EH (cell line): ENCODE measurements at regions not wholly inside any gene's neighbourhood (a gene's known extent, or its start where the extent isn't known, plus 50 kb on each side); places are given as distances from the start of the nearest gene placed in this dataset.

Experiments
- DNase-seq: peaks from one replicate; pipeline ENCODE4 v3.0.0-alpha.2; 2015; ENCODE audit warnings: low read depth

GRCh38 chr2:146025519-146025918 lies 1505.6 kb upstream of the ZEB2 start:
- DNase-seq, result no peak

- DNase-seq, result no peak
Measured at GRCh38 chr2:146024212-146024743, 1504.4 kb upstream of the ZEB2 start.

- DNase-seq, result peak; percentile 82
Measured at GRCh38 chr2:146004462-146004861, 1484.5 kb upstream of the ZEB2 start.

GRCh38 chr2:146003337-146003736 lies 1483.4 kb upstream of the ZEB2 start:
- no peak for DNase-seq

- no peak for DNase-seq
Measured at GRCh38 chr2:145994910-145995309, 1475.0 kb upstream of the ZEB2 start.

GRCh38 chr2:145992572-145992971 lies 1472.7 kb upstream of the ZEB2 start:
- DNase-seq, result no peak

- DNase-seq, result no peak
Measured at GRCh38 chr2:145987793-145988192, 1467.9 kb upstream of the ZEB2 start.

GRCh38 chr2:145985517-145985916 lies 1465.6 kb upstream of the ZEB2 start:
- no peak for DNase-seq

- DNase-seq, result peak; percentile 28
Measured at GRCh38 chr2:145984580-145984979, 1464.7 kb upstream of the ZEB2 start.

- DNase-seq, result no peak
Measured at GRCh38 chr2:145980318-145980717, 1460.4 kb upstream of the ZEB2 start.

- peak; percentile 31 for DNase-seq
Measured at GRCh38 chr2:145975406-145975805, 1455.5 kb upstream of the ZEB2 start.

GRCh38 chr2:145961846-145962245 lies 1441.9 kb upstream of the ZEB2 start:
- DNase-seq, result peak; percentile 31

- DNase-seq, result no peak
Measured at GRCh38 chr2:145960479-145961163, 1440.7 kb upstream of the ZEB2 start.

- DNase-seq, result peak; percentile 14
Measured at GRCh38 chr2:145958611-145959010, 1438.7 kb upstream of the ZEB2 start.

- no peak for DNase-seq
Measured at GRCh38 chr2:145957929-145958328, 1438.0 kb upstream of the ZEB2 start.

GRCh38 chr2:145939949-145940348 lies 1420.0 kb upstream of the ZEB2 start:
- DNase-seq, result no peak

- DNase-seq, result no peak
Measured at GRCh38 chr2:145935016-145935415, 1415.1 kb upstream of the ZEB2 start.

- DNase-seq, result peak; percentile 5
Measured at GRCh38 chr2:145931781-145932395, 1412.0 kb upstream of the ZEB2 start.

GRCh38 chr2:145930318-145930717 lies 1410.4 kb upstream of the ZEB2 start:
- no peak for DNase-seq

GRCh38 chr2:145927131-145927950 lies 1407.4 kb upstream of the ZEB2 start:
- peak; percentile 17 for DNase-seq

GRCh38 chr2:145925591-145925990 lies 1405.7 kb upstream of the ZEB2 start:
- DNase-seq, result no peak

- peak; percentile 10 for DNase-seq
Measured at GRCh38 chr2:145919477-145919876, 1399.6 kb upstream of the ZEB2 start.

- DNase-seq, result no peak
Measured at GRCh38 chr2:145918951-145919350, 1399.0 kb upstream of the ZEB2 start.
